H1 (cell line): ENCODE measurements at regions not wholly inside any gene's neighbourhood (a gene's known extent, or its start where the extent isn't known, plus 50 kb on each side); places are given as distances from the start of the nearest gene placed in this dataset.

Experiments
- CTCF ChIA-PET: fragments of 300-600 bp; sonication (Branson Sonifier 250); formaldehyde crosslinking; loops from one replicate; lab custom pipeline; 2021; ENCODE audit not compliant: partially characterized antibody; lab: Charles Lee
- POLR2A ChIA-PET: fragments of 300-600 bp; sonication (Branson Sonifier 250); formaldehyde crosslinking; loops from one replicate; lab custom pipeline; 2021; ENCODE audit warnings: inconsistent platforms; ENCODE audit not compliant: partially characterized antibody; lab: Charles Lee
- DNase-seq, 2 experiments: peaks; one replicate each; pipeline versions ENCODE4 v3.0.0 to v3.0.0-alpha.2; 2010 to 2022; ENCODE audit warnings: low spot score in 2 of 2, low read depth in 1 of 2, mixed read lengths in 1 of 2
- FAIRE-seq: peaks from 2 replicates; lab custom pipeline; 2011; peaks lifted over from hg19 to GRCh38; lab: Jason Lieb, UNC
- H2AFZ ChIP-seq: 2 replicates; pipeline ENCODE4 v1.8.1; 2012; ENCODE audit warnings: low read length, inconsistent platforms
- H2AK5ac ChIP-seq: 2 replicates; pipeline ENCODE4 v1.6.1; 2013; ENCODE audit warnings: low read depth, low read length
- H2BK120ac ChIP-seq: replicated peaks from 2 replicates; pipeline ENCODE3; 2013; ENCODE audit warnings: low read depth, low read length, inconsistent platforms
- H2BK12ac ChIP-seq: 2 replicates; pipeline ENCODE4 v1.6.1; 2013; ENCODE audit warnings: low read depth, low read length
- H2BK15ac ChIP-seq: 2 replicates; pipeline ENCODE4 v1.6.1; 2013; ENCODE audit warnings: low read length
- H2BK20ac ChIP-seq: 2 replicates; pipeline ENCODE4 v1.6.1; 2013; ENCODE audit warnings: low read length
- H2BK5ac ChIP-seq: 2 replicates; pipeline ENCODE4 v1.6.1; 2013; ENCODE audit warnings: low read depth, low read length
- H3K14ac ChIP-seq: 2 replicates; pipeline ENCODE4 v1.6.1; 2013; ENCODE audit warnings: inconsistent platforms; ENCODE audit not compliant: insufficient read length
- H3K18ac ChIP-seq: 2 replicates; pipeline ENCODE4 v1.6.1; 2013; ENCODE audit warnings: low read length; ENCODE audit errors: extremely low read depth
- H3K23ac ChIP-seq: 2 replicates; pipeline ENCODE4 v1.6.1; 2013; ENCODE audit warnings: inconsistent platforms; ENCODE audit not compliant: insufficient read length
- H3K23me2 ChIP-seq: 2 replicates; pipeline ENCODE4 v1.6.1; 2013; ENCODE audit warnings: low read depth, low read length
- H3K27ac ChIP-seq: 2 replicates; pipeline ENCODE4 v1.6.1; 2011; ENCODE audit warnings: low read depth, low read length, inconsistent platforms
- H3K27me3 ChIP-seq, 4 experiments: replicated peaks in 1 of 4; 1 replicate in 1 of 4; 2 replicates in 3 of 4; pipeline versions ENCODE4 v1.6.1 to v1.8.1; 2011 to 2013; ENCODE audit warnings: low read length in 3 of 4, mild to moderate bottlenecking in 3 of 4, inconsistent platforms in 2 of 4, mixed read lengths in 2 of 4, moderate library complexity in 1 of 4; ENCODE audit not compliant: control insufficient read depth in 3 of 4, insufficient read depth in 3 of 4; ENCODE audit errors: extremely low read depth in 1 of 4
- H3K36me3 ChIP-seq, 4 experiments: 2 replicates each; pipeline versions ENCODE4 v1.6.1 to v1.8.1; 2011 to 2013; ENCODE audit warnings: mild to moderate bottlenecking in 4 of 4, low read length in 3 of 4, moderate library complexity in 2 of 4, control low read depth in 1 of 4, inconsistent platforms in 1 of 4; ENCODE audit not compliant: insufficient read depth in 4 of 4, control insufficient read depth in 2 of 4
- H3K4ac ChIP-seq: replicated peaks from 2 replicates; pipeline ENCODE3; 2013; ENCODE audit warnings: low read length, low read depth, mixed read lengths, inconsistent platforms; ENCODE audit not compliant: insufficient read length
- H3K4me1 ChIP-seq, 4 experiments: replicated peaks in 1 of 4; 1 replicate in 1 of 4; 2 replicates in 3 of 4; pipeline versions ENCODE4 v1.6.1 to v1.8.1; 2011 to 2013; ENCODE audit warnings: low read length in 3 of 4, inconsistent platforms in 2 of 4, mixed read lengths in 1 of 4; ENCODE audit not compliant: insufficient read depth in 4 of 4, control insufficient read depth in 3 of 4
- H3K4me2 ChIP-seq, 2 experiments: 2 replicates each; pipeline versions ENCODE4 v1.6.1 to v1.8.1; 2011 to 2013; ENCODE audit warnings: low read depth in 2 of 2, low read length in 2 of 2, control low read depth in 1 of 2, inconsistent platforms in 1 of 2, mild to moderate bottlenecking in 1 of 2; ENCODE audit not compliant: insufficient read depth in 1 of 2
- H3K4me3 ChIP-seq, 4 experiments: fragments of 200-600, 300-600 bp in 1 of 4; sonication (generic), shearing (Covaris generic), sonication (Bioruptor Twin) in 1 of 4; 2 replicates each; pipeline versions ENCODE4 v1.5.1 to v1.8.1; 2011 to 2016; ENCODE audit warnings: low read length in 4 of 4, low read depth in 3 of 4, control low read depth in 2 of 4, inconsistent platforms in 2 of 4, mild to moderate bottlenecking in 2 of 4, mixed read lengths in 1 of 4, moderate library complexity in 1 of 4; ENCODE audit not compliant: insufficient read depth in 2 of 4; ENCODE audit errors: extremely low read depth in 1 of 4
- H3K56ac ChIP-seq: replicated peaks from 2 replicates; pipeline ENCODE3; 2013; ENCODE audit warnings: low read depth, mild to moderate bottlenecking, mixed read lengths, low read length, inconsistent platforms; ENCODE audit not compliant: insufficient read length
- H3K79me1 ChIP-seq: 2 replicates; pipeline ENCODE4 v1.6.1; 2013; ENCODE audit warnings: low read depth, low read length, control low read depth
- H3K79me2 ChIP-seq, 2 experiments: 2 replicates each; pipeline versions ENCODE4 v1.6.1 to v1.8.1; 2012 to 2013; ENCODE audit warnings: low read length in 2 of 2, mild to moderate bottlenecking in 2 of 2, inconsistent platforms in 1 of 2; ENCODE audit not compliant: insufficient read depth in 2 of 2, control insufficient read depth in 1 of 2
- H3K9ac ChIP-seq, 4 experiments: replicated peaks in 1 of 4; 1 replicate in 1 of 4; 2 replicates in 3 of 4; pipeline versions ENCODE4 v1.6.1 to v1.8.1; 2011 to 2013; ENCODE audit warnings: low read depth in 3 of 4, low read length in 3 of 4, control low read depth in 2 of 4, mild to moderate bottlenecking in 2 of 4, moderate library complexity in 2 of 4, inconsistent platforms in 1 of 4; ENCODE audit errors: extremely low read depth in 1 of 4
- H3K9me3 ChIP-seq, 2 experiments: 2 replicates each; pipeline versions ENCODE4 v1.6.1 to v1.8.1; 2012 to 2013; ENCODE audit warnings: mild to moderate bottlenecking in 2 of 2, moderate library complexity in 2 of 2, control low read depth in 1 of 2, inconsistent platforms in 1 of 2, low read depth in 1 of 2, low read length in 1 of 2, mixed read lengths in 1 of 2; ENCODE audit not compliant: insufficient read depth in 2 of 2
- H4K20me1 ChIP-seq, 2 experiments: replicated peaks in 1 of 2; 2 replicates each; pipeline versions ENCODE3 to v1.8.1; 2011 to 2013; ENCODE audit warnings: inconsistent platforms in 2 of 2, low read length in 2 of 2, mild to moderate bottlenecking in 1 of 2; ENCODE audit not compliant: insufficient read depth in 2 of 2, control insufficient read depth in 1 of 2
- H4K5ac ChIP-seq: 2 replicates; pipeline ENCODE4 v1.6.1; 2013; ENCODE audit warnings: low read length, low read depth, mixed read lengths, inconsistent platforms; ENCODE audit not compliant: insufficient read length
- H4K8ac ChIP-seq: 2 replicates; pipeline ENCODE4 v1.8.0; 2013; ENCODE audit warnings: mild to moderate bottlenecking, moderate library complexity, low read length, inconsistent platforms; ENCODE audit not compliant: insufficient read depth; ENCODE audit errors: extremely low read depth
- H4K91ac ChIP-seq: replicated peaks from 2 replicates; pipeline ENCODE3; 2013; ENCODE audit warnings: low read length, mixed read lengths, inconsistent platforms; ENCODE audit not compliant: insufficient read length
- ATF2 ChIP-seq: IDR thresholded peaks from 2 replicates; pipeline ENCODE4 v1.6.1; 2012; ENCODE audit warnings: low read length, inconsistent platforms
- BCL11A ChIP-seq, 2 experiments: IDR thresholded peaks; one replicate each; pipeline ENCODE4 v1.6.1; 2011; ENCODE audit warnings: low read depth in 2 of 2, low read length in 2 of 2, mild to moderate bottlenecking in 2 of 2
- CBX8 ChIP-seq: fragments of 300-800, 300-1000 bp; sonication (generic); IDR thresholded peaks from 2 replicates; pipeline ENCODE4 v1.7.1; 2016; ENCODE audit warnings: low read depth, low read length, borderline replicate concordance
- CHD1 ChIP-seq: IDR thresholded peaks from 2 replicates; pipeline ENCODE4 v1.6.1; 2012; ENCODE audit warnings: low read depth, low read length, improper control_type of control experiment
- CHD2 ChIP-seq: IDR thresholded peaks from 2 replicates; pipeline ENCODE4 v1.6.1; 2012; ENCODE audit warnings: low read length, improper control_type of control experiment
- CREB1 ChIP-seq: IDR thresholded peaks from 2 replicates; pipeline ENCODE4 v1.6.1; 2012; ENCODE audit warnings: inconsistent platforms
- JUN ChIP-seq: IDR thresholded peaks from 2 replicates; pipeline ENCODE4 v1.6.1; 2011; ENCODE audit warnings: low read depth, mild to moderate bottlenecking, improper control_type of control experiment, low read length
- PHF8 ChIP-seq: fragments of 200-600 bp; sonication (generic); conservative IDR thresholded peaks from 2 replicates; pipeline ENCODE4 v1.7.1; 2012; ENCODE audit warnings: low read depth, mild to moderate bottlenecking, inconsistent platforms, low read length, moderate library complexity
- POLR2A ChIP-seq, 2 experiments: IDR thresholded peaks; 1 replicate in 1 of 2; 2 replicates in 1 of 2; pipeline ENCODE4 v1.6.1; 2011; ENCODE audit warnings: low read depth in 2 of 2, low read length in 2 of 2, mild to moderate bottlenecking in 2 of 2; ENCODE audit errors: control extremely low read depth in 1 of 2
- RFX5 ChIP-seq: IDR thresholded peaks from 2 replicates; pipeline ENCODE4 v1.6.1; 2011; ENCODE audit warnings: low read depth, low read length, improper control_type of control experiment, borderline replicate concordance
- USF2 ChIP-seq: IDR thresholded peaks from 2 replicates; pipeline ENCODE4 v1.6.1; 2011; ENCODE audit warnings: low read length, improper control_type of control experiment
- ZNF274 ChIP-seq: IDR thresholded peaks from 2 replicates; pipeline ENCODE4 v1.7.0; 2012; ENCODE audit warnings: low read length, borderline replicate concordance; ENCODE audit errors: extremely low read depth
- WGBS, 2 experiments: shearing (Covaris generic) in 1 of 2; methylation state at CpG; one replicate each; pipeline versions ENCODE4 v1.1.6 to v1.1.7; 2013 to 2015; ENCODE audit warnings: low lambda C conversion rate in 2 of 2, mixed read lengths in 2 of 2, inconsistent platforms in 1 of 2, low coverage in 1 of 2, missing lambda C conversion rate in 1 of 2; ENCODE audit not compliant: insufficient replicate concordance in 2 of 2, insufficient coverage in 1 of 2, insufficient read length in 1 of 2; ENCODE audit errors: extremely low coverage in 1 of 2, missing lambda C conversion rate in 1 of 2; 5-methylcytosine and 5-hydroxymethylcytosine counted together

GRCh38 chr6:21946298-21946783 is 350.5 kb downstream of the PRL start:
- Histone ChIP-seq H2AFZ (no peak overlapping the region), H3K27me3 (no peaks in the 10 kb centered on the region), H2BK12ac (no peak overlapping the region), H4K20me1 (peaks cover 0 to 2% of the 10 kb centered on the region in 2 experiments), H3K79me2 (peaks cover 0 to 17% of the 10 kb centered on the region in 2 experiments; a peak in 2 of 4 replicates), H2BK15ac (no peak overlapping the region), H2BK20ac (no peak overlapping the region), H3K36me3 (no peaks in the 10 kb centered on the region), H3K4me2 (no peak overlapping the region), H4K8ac (no peak overlapping the region), H2BK120ac (no peak overlapping the region), H3K4me3 (no peak overlapping the region), H3K9me3 (no peaks in the 10 kb centered on the region), H3K27ac (no peak overlapping the region), H3K4ac (no peak overlapping the region), H3K14ac (no peak overlapping the region), H2BK5ac (no peak overlapping the region), H3K4me1 (peaks cover 0 to 6% (median 0%) of the 10 kb centered on the region in 4 experiments; a peak in 3 of 7 replicates), H2AK5ac (no peak overlapping the region), H3K23ac (no peak overlapping the region), H3K56ac (no peak overlapping the region), H3K79me1 (no peaks in the 10 kb centered on the region; the same call in 1 of the 2 replicates), H3K9ac (no peak overlapping the region), H4K5ac (no peak overlapping the region), H3K23me2 (no peaks in the 10 kb centered on the region; the same call in 1 of the 2 replicates), H4K91ac (no peak overlapping the region), H3K18ac (no peak overlapping the region)
- FAIRE-seq (no peak), DNase-seq (no peak)
- WGBS, 2 experiments = 77% methylated on average over 4 of the region's 4 CpGs; no CpG with 5 or more reads in 1 of the 2 experiments
- ChIA-PET POLR2A (interaction anchor here (0.6 to 0.8 kb wide), 2 partner anchors 112 to 353 kb away, joined by 3 to 4 read pairs; partner anchors contain the start of gene SOX4), CTCF (interaction anchor here (0.6 to 0.8 kb wide), 4 partner anchors 10 to 636 kb away, joined by 3 to 4 read pairs (median 3); no protein-coding TSS in a partner anchor)
- TF ChIP-seq PHF8 (no peak), USF2 (no peak), RFX5 (no peak), ATF2 (no peak), BCL11A (IDR thresholded peaks at IDR 0.05; ENCODE audit: low read depth in 2 of 2, low read length in 2 of 2) (no peak), ZNF274 (no peak), CHD1 (no peak), CREB1 (no peak), CHD2 (no peak), POLR2A (IDR thresholded peaks at IDR 0.05; ENCODE audit: control extremely low read depth in 1 of 2, low read depth in 2 of 2, low read length in 2 of 2) (no peak), JUN (no peak), CBX8 (no peak)
